Fibroblast of the aortic adventitia (primary cell): ENCODE measurements at regions not wholly inside any gene's neighbourhood (a gene's known extent, or its start where the extent isn't known, plus 50 kb on each side); places are given as distances from the start of the nearest gene placed in this dataset.

Source experiments
- DNase-seq: peaks from one replicate; pipeline ENCODE4 v3.0.0-alpha.2; 2010; ENCODE audit warnings: low read depth
- H3K4me3 ChIP-seq: 2 replicates; pipeline ENCODE4 v1.5.1; 2011; ENCODE audit warnings: low read depth, mild to moderate bottlenecking, control low read depth, low read length, moderate library complexity
- CTCF ChIP-seq: IDR thresholded peaks from 2 replicates; pipeline ENCODE4 v1.5.1; 2011; ENCODE audit warnings: mild to moderate bottlenecking, low read length, control low read depth, inconsistent platforms; ENCODE audit not compliant: insufficient read depth

GRCh38 chr4:93888308-93888707 is 59.8 kb downstream of the ATOH1 start:
- no peak for DNase-seq
- TF ChIP-seq CTCF = no peak
- H3K4me3 ChIP-seq = no peak overlapping the region

- H3K4me3 ChIP-seq = no peak overlapping the region
- TF ChIP-seq CTCF = no peak
- DNase-seq = no peak
Observed at GRCh38 chr4:93888768-93889167, 60.2 kb downstream of the ATOH1 start.

- no peak for TF ChIP-seq CTCF
- no peak for DNase-seq
- H3K4me3 ChIP-seq = no peak overlapping the region
Observed at GRCh38 chr4:93891244-93891643, 62.7 kb downstream of the ATOH1 start.

GRCh38 chr4:93894995-93895394 is 66.4 kb downstream of the ATOH1 start:
- no peak overlapping the region for H3K4me3 ChIP-seq
- DNase-seq = no peak
- TF ChIP-seq CTCF = no peak

GRCh38 chr4:93896516-93896915 is 68.0 kb downstream of the ATOH1 start:
- TF ChIP-seq CTCF = no peak
- no peak overlapping the region for H3K4me3 ChIP-seq
- no peak for DNase-seq

- DNase-seq = no peak
- H3K4me3 ChIP-seq = no peak overlapping the region
- no peak for TF ChIP-seq CTCF
Observed at GRCh38 chr4:93897559-93897958, 69.0 kb downstream of the ATOH1 start.

GRCh38 chr4:93908778-93909177 is 80.2 kb downstream of the ATOH1 start:
- TF ChIP-seq CTCF = no peak
- DNase-seq = no peak
- no peak overlapping the region for H3K4me3 ChIP-seq
